ENCODE measurements at regions not wholly inside any gene's neighbourhood (a gene's known extent, or its start where the extent isn't known, plus 50 kb on each side); places are given as distances from the start of the nearest gene placed in this dataset.

DNA sequence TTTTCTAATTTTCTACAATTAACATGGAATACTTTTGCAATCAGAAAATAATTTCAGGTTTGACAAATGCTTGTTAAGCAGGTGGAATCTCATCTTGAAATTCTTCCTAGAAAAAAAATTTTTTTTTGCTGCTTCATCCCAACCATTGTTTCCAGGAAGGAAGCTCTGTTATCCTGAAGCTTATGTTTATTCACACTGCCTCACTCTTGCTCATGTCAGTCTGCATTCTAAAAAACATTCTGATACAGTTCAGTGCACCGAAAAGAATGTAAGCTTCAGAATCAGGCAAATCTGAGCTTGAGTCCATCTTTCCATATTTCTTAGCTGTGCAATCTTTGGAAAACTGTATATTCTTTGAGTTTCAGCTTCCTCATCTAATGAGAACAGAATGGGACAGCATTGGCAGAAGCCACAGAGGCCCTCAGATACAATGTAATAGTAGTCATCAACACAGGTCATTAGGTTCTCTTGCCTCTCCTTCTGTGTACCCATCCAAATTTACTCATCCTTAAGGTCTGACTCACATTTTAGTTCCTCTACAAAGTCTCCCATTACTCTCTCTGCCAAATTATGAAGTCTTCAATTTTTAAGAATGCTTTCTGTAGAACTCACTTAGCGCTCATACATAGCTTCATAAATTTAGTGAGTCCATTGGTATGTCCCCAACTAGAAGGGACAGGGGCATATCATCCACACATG, 881.8 kb upstream of the NR2F2 start:
- Mint-ChIP-seq H3K27me3 (ENCODE audit: insufficient read depth, low read depth, poor library complexity) (peaks cover 1% of the 10 kb centered on the region), H3K36me3 (ENCODE audit: low read depth) (no peaks in the 10 kb centered on the region), H3K4me3 (no peak overlapping the region), H3K4me1 (no peaks in the 10 kb centered on the region; the same call in 2 of the 3 replicates), H3K9me3 (no peaks in the 10 kb centered on the region), H3K27ac (no peak overlapping the region)
- H3K27ac ChIP-seq (ENCODE audit: low read depth), result no peak overlapping the region
- H3K4me2 ChIP-seq, result no peak overlapping the region
- no peaks in the 10 kb centered on the region for H3K36me3 ChIP-seq (ENCODE audit: insufficient read depth)
- H3K9me2 ChIP-seq (ENCODE audit: insufficient read depth), result peaks cover 15% of the 10 kb centered on the region; the same call in 1 of the 2 replicates
- no peaks in the 10 kb centered on the region for H4K20me1 ChIP-seq (replicated peaks; ENCODE audit: insufficient read depth)
- H3F3A ChIP-seq (replicated peaks; ENCODE audit: low read depth), result no peaks in the 10 kb centered on the region
- no peak overlapping the region for H2AFZ ChIP-seq
- TF ChIP-seq, protein P1, sequence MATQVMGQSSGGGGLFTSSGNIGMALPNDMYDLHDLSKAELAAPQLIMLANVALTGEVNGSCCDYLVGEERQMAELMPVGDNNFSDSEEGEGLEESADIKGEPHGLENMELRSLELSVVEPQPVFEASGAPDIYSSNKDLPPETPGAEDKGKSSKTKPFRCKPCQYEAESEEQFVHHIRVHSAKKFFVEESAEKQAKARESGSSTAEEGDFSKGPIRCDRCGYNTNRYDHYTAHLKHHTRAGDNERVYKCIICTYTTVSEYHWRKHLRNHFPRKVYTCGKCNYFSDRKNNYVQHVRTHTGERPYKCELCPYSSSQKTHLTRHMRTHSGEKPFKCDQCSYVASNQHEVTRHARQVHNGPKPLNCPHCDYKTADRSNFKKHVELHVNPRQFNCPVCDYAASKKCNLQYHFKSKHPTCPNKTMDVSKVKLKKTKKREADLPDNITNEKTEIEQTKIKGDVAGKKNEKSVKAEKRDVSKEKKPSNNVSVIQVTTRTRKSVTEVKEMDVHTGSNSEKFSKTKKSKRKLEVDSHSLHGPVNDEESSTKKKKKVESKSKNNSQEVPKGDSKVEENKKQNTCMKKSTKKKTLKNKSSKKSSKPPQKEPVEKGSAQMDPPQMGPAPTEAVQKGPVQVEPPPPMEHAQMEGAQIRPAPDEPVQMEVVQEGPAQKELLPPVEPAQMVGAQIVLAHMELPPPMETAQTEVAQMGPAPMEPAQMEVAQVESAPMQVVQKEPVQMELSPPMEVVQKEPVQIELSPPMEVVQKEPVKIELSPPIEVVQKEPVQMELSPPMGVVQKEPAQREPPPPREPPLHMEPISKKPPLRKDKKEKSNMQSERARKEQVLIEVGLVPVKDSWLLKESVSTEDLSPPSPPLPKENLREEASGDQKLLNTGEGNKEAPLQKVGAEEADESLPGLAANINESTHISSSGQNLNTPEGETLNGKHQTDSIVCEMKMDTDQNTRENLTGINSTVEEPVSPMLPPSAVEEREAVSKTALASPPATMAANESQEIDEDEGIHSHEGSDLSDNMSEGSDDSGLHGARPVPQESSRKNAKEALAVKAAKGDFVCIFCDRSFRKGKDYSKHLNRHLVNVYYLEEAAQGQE (IDR thresholded peaks at IDR 0.05; ENCODE audit: unreplicated experiment), result no peak
- TF ChIP-seq POLR2AphosphoS5 (IDR thresholded peaks at IDR 0.05; ENCODE audit: low read depth) (no peak), STAT1 (IDR thresholded peaks at IDR 0.05; ENCODE audit: unreplicated experiment) (no peak), EZH2phosphoT487 (IDR thresholded peaks at IDR 0.05; ENCODE audit: unreplicated experiment) (no peak), ZNF114 (CRISPR knock-in tag; IDR thresholded peaks at IDR 0.05) (no peak), EZH2 (IDR thresholded peaks at IDR 0.05; ENCODE audit: low read depth, unreplicated experiment) (no peak), ZNF331 (CRISPR knock-in tag; IDR thresholded peaks at IDR 0.05; ENCODE audit: low read depth) (no peak), NANOG (IDR thresholded peaks at IDR 0.05; ENCODE audit: borderline replicate concordance) (no peak), CREB1 (CRISPR knock-in tag; IDR thresholded peaks at IDR 0.05; ENCODE audit: low read depth) (no peak), JUNB (IDR thresholded peaks at IDR 0.05; ENCODE audit: unreplicated experiment) (no peak)
- TF ChIP-seq, protein P2, sequence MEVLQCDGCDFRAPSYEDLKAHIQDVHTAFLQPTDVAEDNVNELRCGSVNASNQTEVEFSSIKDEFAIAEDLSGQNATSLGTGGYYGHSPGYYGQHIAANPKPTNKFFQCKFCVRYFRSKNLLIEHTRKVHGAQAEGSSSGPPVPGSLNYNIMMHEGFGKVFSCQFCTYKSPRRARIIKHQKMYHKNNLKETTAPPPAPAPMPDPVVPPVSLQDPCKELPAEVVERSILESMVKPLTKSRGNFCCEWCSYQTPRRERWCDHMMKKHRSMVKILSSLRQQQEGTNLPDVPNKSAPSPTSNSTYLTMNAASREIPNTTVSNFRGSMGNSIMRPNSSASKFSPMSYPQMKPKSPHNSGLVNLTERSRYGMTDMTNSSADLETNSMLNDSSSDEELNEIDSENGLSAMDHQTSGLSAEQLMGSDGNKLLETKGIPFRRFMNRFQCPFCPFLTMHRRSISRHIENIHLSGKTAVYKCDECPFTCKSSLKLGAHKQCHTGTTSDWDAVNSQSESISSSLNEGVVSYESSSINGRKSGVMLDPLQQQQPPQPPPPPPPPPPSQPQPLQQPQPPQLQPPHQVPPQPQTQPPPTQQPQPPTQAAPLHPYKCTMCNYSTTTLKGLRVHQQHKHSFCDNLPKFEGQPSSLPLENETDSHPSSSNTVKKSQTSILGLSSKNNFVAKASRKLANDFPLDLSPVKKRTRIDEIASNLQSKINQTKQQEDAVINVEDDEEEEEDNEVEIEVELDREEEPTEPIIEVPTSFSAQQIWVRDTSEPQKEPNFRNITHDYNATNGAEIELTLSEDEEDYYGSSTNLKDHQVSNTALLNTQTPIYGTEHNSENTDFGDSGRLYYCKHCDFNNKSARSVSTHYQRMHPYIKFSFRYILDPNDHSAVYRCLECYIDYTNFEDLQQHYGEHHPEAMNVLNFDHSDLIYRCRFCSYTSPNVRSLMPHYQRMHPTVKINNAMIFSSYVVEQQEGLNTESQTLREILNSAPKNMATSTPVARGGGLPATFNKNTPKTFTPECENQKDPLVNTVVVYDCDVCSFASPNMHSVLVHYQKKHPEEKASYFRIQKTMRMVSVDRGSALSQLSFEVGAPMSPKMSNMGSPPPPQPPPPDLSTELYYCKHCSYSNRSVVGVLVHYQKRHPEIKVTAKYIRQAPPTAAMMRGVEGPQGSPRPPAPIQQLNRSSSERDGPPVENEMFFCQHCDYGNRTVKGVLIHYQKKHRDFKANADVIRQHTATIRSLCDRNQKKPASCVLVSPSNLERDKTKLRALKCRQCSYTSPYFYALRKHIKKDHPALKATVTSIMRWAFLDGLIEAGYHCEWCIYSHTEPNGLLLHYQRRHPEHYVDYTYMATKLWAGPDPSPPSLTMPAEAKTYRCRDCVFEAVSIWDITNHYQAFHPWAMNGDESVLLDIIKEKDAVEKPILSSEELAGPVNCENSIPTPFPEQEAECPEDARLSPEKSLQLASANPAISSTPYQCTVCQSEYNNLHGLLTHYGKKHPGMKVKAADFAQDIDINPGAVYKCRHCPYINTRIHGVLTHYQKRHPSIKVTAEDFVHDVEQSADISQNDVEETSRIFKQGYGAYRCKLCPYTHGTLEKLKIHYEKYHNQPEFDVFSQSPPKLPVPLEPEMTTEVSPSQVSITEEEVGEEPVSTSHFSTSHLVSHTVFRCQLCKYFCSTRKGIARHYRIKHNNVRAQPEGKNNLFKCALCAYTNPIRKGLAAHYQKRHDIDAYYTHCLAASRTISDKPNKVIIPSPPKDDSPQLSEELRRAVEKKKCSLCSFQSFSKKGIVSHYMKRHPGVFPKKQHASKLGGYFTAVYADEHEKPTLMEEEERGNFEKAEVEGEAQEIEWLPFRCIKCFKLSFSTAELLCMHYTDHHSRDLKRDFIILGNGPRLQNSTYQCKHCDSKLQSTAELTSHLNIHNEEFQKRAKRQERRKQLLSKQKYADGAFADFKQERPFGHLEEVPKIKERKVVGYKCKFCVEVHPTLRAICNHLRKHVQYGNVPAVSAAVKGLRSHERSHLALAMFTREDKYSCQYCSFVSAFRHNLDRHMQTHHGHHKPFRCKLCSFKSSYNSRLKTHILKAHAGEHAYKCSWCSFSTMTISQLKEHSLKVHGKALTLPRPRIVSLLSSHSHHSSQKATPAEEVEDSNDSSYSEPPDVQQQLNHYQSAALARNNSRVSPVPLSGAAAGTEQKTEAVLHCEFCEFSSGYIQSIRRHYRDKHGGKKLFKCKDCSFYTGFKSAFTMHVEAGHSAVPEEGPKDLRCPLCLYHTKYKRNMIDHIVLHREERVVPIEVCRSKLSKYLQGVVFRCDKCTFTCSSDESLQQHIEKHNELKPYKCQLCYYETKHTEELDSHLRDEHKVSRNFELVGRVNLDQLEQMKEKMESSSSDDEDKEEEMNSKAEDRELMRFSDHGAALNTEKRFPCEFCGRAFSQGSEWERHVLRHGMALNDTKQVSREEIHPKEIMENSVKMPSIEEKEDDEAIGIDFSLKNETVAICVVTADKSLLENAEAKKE (CRISPR knock-in tag; IDR thresholded peaks at IDR 0.05), result no peak
- TF ChIP-seq, protein P3, sequence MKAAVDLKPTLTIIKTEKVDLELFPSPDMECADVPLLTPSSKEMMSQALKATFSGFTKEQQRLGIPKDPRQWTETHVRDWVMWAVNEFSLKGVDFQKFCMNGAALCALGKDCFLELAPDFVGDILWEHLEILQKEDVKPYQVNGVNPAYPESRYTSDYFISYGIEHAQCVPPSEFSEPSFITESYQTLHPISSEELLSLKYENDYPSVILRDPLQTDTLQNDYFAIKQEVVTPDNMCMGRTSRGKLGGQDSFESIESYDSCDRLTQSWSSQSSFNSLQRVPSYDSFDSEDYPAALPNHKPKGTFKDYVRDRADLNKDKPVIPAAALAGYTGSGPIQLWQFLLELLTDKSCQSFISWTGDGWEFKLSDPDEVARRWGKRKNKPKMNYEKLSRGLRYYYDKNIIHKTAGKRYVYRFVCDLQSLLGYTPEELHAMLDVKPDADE (IDR thresholded peaks at IDR 0.05), result no peak
- TF ChIP-seq, protein P4, sequence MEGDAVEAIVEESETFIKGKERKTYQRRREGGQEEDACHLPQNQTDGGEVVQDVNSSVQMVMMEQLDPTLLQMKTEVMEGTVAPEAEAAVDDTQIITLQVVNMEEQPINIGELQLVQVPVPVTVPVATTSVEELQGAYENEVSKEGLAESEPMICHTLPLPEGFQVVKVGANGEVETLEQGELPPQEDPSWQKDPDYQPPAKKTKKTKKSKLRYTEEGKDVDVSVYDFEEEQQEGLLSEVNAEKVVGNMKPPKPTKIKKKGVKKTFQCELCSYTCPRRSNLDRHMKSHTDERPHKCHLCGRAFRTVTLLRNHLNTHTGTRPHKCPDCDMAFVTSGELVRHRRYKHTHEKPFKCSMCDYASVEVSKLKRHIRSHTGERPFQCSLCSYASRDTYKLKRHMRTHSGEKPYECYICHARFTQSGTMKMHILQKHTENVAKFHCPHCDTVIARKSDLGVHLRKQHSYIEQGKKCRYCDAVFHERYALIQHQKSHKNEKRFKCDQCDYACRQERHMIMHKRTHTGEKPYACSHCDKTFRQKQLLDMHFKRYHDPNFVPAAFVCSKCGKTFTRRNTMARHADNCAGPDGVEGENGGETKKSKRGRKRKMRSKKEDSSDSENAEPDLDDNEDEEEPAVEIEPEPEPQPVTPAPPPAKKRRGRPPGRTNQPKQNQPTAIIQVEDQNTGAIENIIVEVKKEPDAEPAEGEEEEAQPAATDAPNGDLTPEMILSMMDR (conservative IDR thresholded peaks at IDR 0.05; ENCODE audit: low read depth in 2 of 2), result no peak
- no peaks in the 10 kb centered on the region for H3K4me1 ChIP-seq (ENCODE audit: insufficient read depth)
- ATAC-seq (no peak), DNase-seq (ENCODE audit: low spot score) (no peak)
- no peaks in the 10 kb centered on the region for H3K79me2 ChIP-seq (replicated peaks; ENCODE audit: insufficient read depth)
- H3K4me3 ChIP-seq, result no peak overlapping the region
- no peaks in the 10 kb centered on the region for H3K27me3 ChIP-seq (ENCODE audit: insufficient read depth)
